HepG2 (cell line): ENCODE measurements at regions not wholly inside any gene's neighbourhood (a gene's known extent, or its start where the extent isn't known, plus 50 kb on each side); places are given as distances from the start of the nearest gene placed in this dataset.

Experiments used
- ATAC-seq: fragments of 200-7000 bp; cut with Tn5 transposase; 3 replicates; pipeline ENCODE4 v1.9.1; 2020; ENCODE audit warnings: mild to moderate bottlenecking, moderate library complexity
- BruUV-seq: library from RNA; stranded (reverse); fragments of 400-500 nt; replicated peaks from 2 replicates; lab custom pipeline; 2021; lab: Mats Ljungman, UMichigan
- CTCF ChIA-PET: fragments of 300-600 bp; formaldehyde crosslinking; extraction: SDS; loops from one replicate; lab custom pipeline; 2021; ENCODE audit warnings: low total read pairs, inconsistent platforms, low intra/inter-chr PET ratio; lab: Yijun Ruan, JAX
- POLR2A ChIA-PET: fragments of 350-600 bp; sonication (Branson Sonifier 250); formaldehyde crosslinking; loops from one replicate; lab custom pipeline; 2020; ENCODE audit warnings: antibody characterized with exemption, inconsistent platforms; lab: Yijun Ruan, JAX
- DNase-seq: peaks from one replicate; pipeline ENCODE4 v3.0.0-alpha.2; 2015; ENCODE audit warnings: low spot score
- FAIRE-seq: peaks from 3 replicates; lab custom pipeline; 2011; peaks lifted over from hg19 to GRCh38; lab: Jason Lieb, UNC
- H2AFZ ChIP-seq: one replicate; pipeline ENCODE4 v1.6.1; 2011; ENCODE audit warnings: low read length, inconsistent platforms
- H3K27ac ChIP-seq: fragments of 300-600 bp; 3 replicates; pipeline ENCODE4 v1.8.0; 2011; ENCODE audit warnings: mixed run types, mild to moderate bottlenecking, mixed read lengths, low read length, inconsistent platforms; ENCODE audit not compliant: insufficient read depth; ENCODE audit errors: extremely low read length
- H3K27me3 ChIP-seq, 2 experiments: fragments of 200-600 bp in 1 of 2; 2 replicates in 1 of 2; 3 replicates in 1 of 2; pipeline versions ENCODE4 v1.6.0 to v1.8.0; 2011; ENCODE audit warnings: low read length in 2 of 2, mild to moderate bottlenecking in 2 of 2, moderate library complexity in 2 of 2, inconsistent platforms in 1 of 2; ENCODE audit not compliant: insufficient read depth in 2 of 2, control insufficient read depth in 1 of 2
- H3K36me3 ChIP-seq, 2 experiments: fragments of 200-600 bp in 1 of 2; replicated peaks in 1 of 2; 2 replicates in 1 of 2; 3 replicates in 1 of 2; pipeline versions ENCODE4 v1.5.1 to v1.8.0; 2011; ENCODE audit warnings: low read length in 2 of 2, inconsistent platforms in 1 of 2; ENCODE audit not compliant: insufficient read depth in 2 of 2, control insufficient read depth in 1 of 2
- H3K4me1 ChIP-seq: 2 replicates; pipeline ENCODE4 v1.5.1; 2012; ENCODE audit warnings: low read length, inconsistent platforms; ENCODE audit not compliant: insufficient read depth
- H3K4me2 ChIP-seq: 2 replicates; pipeline ENCODE4 v1.6.0; 2011; ENCODE audit warnings: low read depth, low read length, inconsistent platforms
- H3K4me3 ChIP-seq, 3 experiments: fragments of 200-600 bp in 1 of 3; sonication (generic), shearing (Covaris generic) in 1 of 3; replicated peaks in 1 of 3; 2 replicates each; pipeline ENCODE4 v1.5.1; 2011 to 2016; ENCODE audit warnings: low read length in 3 of 3, inconsistent platforms in 2 of 3, low read depth in 2 of 3, mild to moderate bottlenecking in 2 of 3, control low read depth in 1 of 3, mixed read lengths in 1 of 3; ENCODE audit not compliant: insufficient read depth in 1 of 3
- H3K79me2 ChIP-seq: one replicate; pipeline ENCODE4 v1.6.1; 2011; ENCODE audit warnings: low read length, inconsistent platforms; ENCODE audit not compliant: insufficient read depth
- H3K9ac ChIP-seq: 2 replicates; pipeline ENCODE4 v1.6.0; 2011; ENCODE audit warnings: mild to moderate bottlenecking, low read depth, low read length, inconsistent platforms; ENCODE audit not compliant: insufficient read depth
- H3K9me3 ChIP-seq: 2 replicates; pipeline ENCODE4 v1.5.1; 2012; ENCODE audit warnings: mild to moderate bottlenecking, low read length
- H4K20me1 ChIP-seq: 2 replicates; pipeline ENCODE4 v1.6.0; 2011; ENCODE audit warnings: inconsistent platforms, mild to moderate bottlenecking, low read length, moderate library complexity; ENCODE audit not compliant: insufficient read depth
- NR2F2 ChIP-seq: IDR thresholded peaks from 2 replicates; pipeline ENCODE4 v1.6.1; 2012; ENCODE audit warnings: low read depth, inconsistent platforms, borderline replicate concordance
- RBAK ChIP-seq: sonication (generic); formaldehyde crosslinking; IDR thresholded peaks from 2 replicates; pipeline ENCODE4 v1.5.1; 2020; ENCODE audit warnings: mild to moderate bottlenecking, missing genetic modification reagents
- RBFOX2 ChIP-seq: fragments of 200-400 bp; formaldehyde crosslinking; IDR thresholded peaks from 2 replicates; pipeline ENCODE4 v1.6.1; 2017; ENCODE audit warnings: low read depth, mild to moderate bottlenecking, low read length
- ZNF143 ChIP-seq: sonication (generic); formaldehyde crosslinking; IDR thresholded peaks from 2 replicates; pipeline ENCODE4 v1.4.0; 2020; ENCODE audit warnings: missing genetic modification reagents
- ZNF441 ChIP-seq: sonication (generic); formaldehyde crosslinking; IDR thresholded peaks from 2 replicates; pipeline ENCODE4 v1.7.0; 2021; ENCODE audit warnings: missing genetic modification reagents, borderline replicate concordance
- ZNF451 ChIP-seq: sonication (generic); formaldehyde crosslinking; IDR thresholded peaks from 2 replicates; pipeline ENCODE4 v1.5.0; 2020; ENCODE audit warnings: mild to moderate bottlenecking, missing genetic modification reagents
- ZNF547 ChIP-seq: sonication (generic); formaldehyde crosslinking; IDR thresholded peaks from 2 replicates; pipeline ENCODE4 v1.5.1; 2020; ENCODE audit warnings: mild to moderate bottlenecking, missing genetic modification reagents
- ZNF879 ChIP-seq: sonication (generic); formaldehyde crosslinking; IDR thresholded peaks from 2 replicates; pipeline ENCODE4 v1.8.1; 2023; ENCODE audit warnings: missing genetic modification reagents
- WGBS: methylation state at CpG from one replicate; pipeline ENCODE4 v1.1.6; 2017; ENCODE audit warnings: low lambda C conversion rate; 5-methylcytosine and 5-hydroxymethylcytosine counted together
- in situ Hi-C: cut with HindIII; loops from 2 replicates; pipeline ENCODE4 v1.10.0; 2017; ENCODE audit warnings: low pct_unique_long_range_greater_than_20kb; ENCODE audit not compliant: extremely low pct_ligation_motif_present
- intact Hi-C: fragments of 100-400 bp; cut with micrococcal nuclease; formaldehyde crosslinking; loops from one replicate; pipeline ENCODE4 v1.10.0; 2022; ENCODE audit not compliant: unreplicated experiment

DNA sequence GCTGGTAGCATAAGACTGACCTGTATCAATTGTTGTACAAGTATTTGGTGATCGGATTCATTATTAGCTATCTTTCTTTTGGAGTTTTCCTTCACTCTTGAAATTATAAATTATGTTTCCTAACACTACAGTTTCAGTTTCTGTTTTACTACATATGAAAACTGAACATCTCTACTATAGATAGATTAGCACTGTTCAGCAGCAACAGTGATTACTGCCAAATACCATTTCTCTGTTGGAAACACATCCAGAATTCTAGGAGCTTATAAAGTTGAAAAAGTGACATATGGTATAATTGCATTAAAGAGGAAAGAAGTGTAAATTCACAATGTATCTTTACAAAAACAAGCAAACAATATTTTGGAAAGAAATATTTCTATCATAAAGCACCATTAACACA lies 118.5 kb upstream of the GRIA4 start:
- Histone ChIP-seq H4K20me1 (no peaks in the 10 kb centered on the region), H2AFZ (no peak overlapping the region), H3K27me3 (no peaks in the 10 kb centered on the region), H3K4me3 (no peak overlapping the region), H3K79me2 (no peaks in the 10 kb centered on the region), H3K9me3 (no peaks in the 10 kb centered on the region), H3K4me1 (no peaks in the 10 kb centered on the region), H3K36me3 (no peaks in the 10 kb centered on the region), H3K4me2 (no peak overlapping the region), H3K27ac (no peak overlapping the region), H3K9ac (no peak overlapping the region)
- no TSS peak for BruUV-seq
- POLR2A ChIA-PET: no interaction called here
- no peak for FAIRE-seq
- no peak for ATAC-seq
- DNase-seq: no peak
- CTCF ChIA-PET: no interaction called here
- intact Hi-C loops (no loop called here), in situ Hi-C loops (no loop called here)
- 3% methylated on average over 1 of the region's 1 CpG for WGBS
- TF ChIP-seq ZNF547 (CRISPR knock-in tag): no peak
- TF ChIP-seq ZNF879 (CRISPR knock-in tag): no peak
- no peak for TF ChIP-seq ZNF441 (CRISPR knock-in tag)
- no peak for TF ChIP-seq RBFOX2
- TF ChIP-seq NR2F2: no peak

DNA sequence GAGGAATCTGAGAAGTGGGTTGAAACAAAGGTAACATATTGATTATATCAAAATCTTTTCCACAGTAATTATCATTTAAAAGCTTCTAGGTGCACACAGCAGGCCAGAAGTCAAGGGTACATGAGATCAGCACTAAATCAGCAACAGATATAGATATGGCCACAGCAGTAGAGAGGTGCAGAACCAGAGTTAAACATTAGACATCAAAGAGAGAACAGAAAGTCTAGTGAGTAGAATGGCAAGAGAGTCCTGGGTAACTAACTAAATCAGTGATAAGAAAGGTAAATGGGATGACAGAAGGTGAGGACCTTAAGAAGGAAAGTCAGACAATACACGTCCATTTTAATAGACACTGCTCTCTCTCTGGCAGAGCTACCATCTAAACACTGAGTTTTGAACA lies 119.5 kb upstream of the GRIA4 start:
- no peak for FAIRE-seq
- Histone ChIP-seq H3K27ac (no peak overlapping the region), H4K20me1 (no peaks in the 10 kb centered on the region), H3K9me3 (no peaks in the 10 kb centered on the region)
- TF ChIP-seq RBAK (CRISPR knock-in tag) (0 out of 2 replicates have a peak, but pooled peaks have one; percentile 24), ZNF143 (CRISPR knock-in tag) (no peak), ZNF451 (CRISPR knock-in tag) (no peak)
- TF ChIP-seq, all 625 proteins: peak for 1
- 6% methylated on average over 1 of the region's 1 CpG for WGBS
- CTCF ChIA-PET: no interaction called here
- H3K79me2 ChIP-seq: no peaks in the 10 kb centered on the region
- POLR2A ChIA-PET: no interaction called here
- no peak overlapping the region for H3K4me2 ChIP-seq
- in situ Hi-C loops (no loop called here), intact Hi-C loops (no loop called here)
- no peaks in the 10 kb centered on the region for H3K4me1 ChIP-seq
- DNase-seq: no peak
- H2AFZ ChIP-seq: no peak overlapping the region
- BruUV-seq: no TSS peak
- H3K36me3 ChIP-seq: no peaks in the 10 kb centered on the region
- H3K27me3 ChIP-seq: no peaks in the 10 kb centered on the region
- H3K9ac ChIP-seq: no peak overlapping the region
- H3K4me3 ChIP-seq: no peak overlapping the region
- no peak for ATAC-seq
